Glomerular endothelial cell (primary cell): ENCODE measurements at regions not wholly inside any gene's neighbourhood (a gene's known extent, or its start where the extent isn't known, plus 50 kb on each side); places are given as distances from the start of the nearest gene placed in this dataset.

ENCODE experiments used
- DNase-seq: peaks from one replicate; pipeline ENCODE4 v3.0.0-alpha.2; 2011; ENCODE audit warnings: low read depth, low spot score; ENCODE audit errors: extremely low read depth

- DNase-seq, result no peak
Measured at GRCh38 chr16:9406038-9406712, 314.7 kb downstream of the HAPSTR1 start.

GRCh38 chr16:9407206-9407758 lies 315.8 kb downstream of the HAPSTR1 start:
- no peak for DNase-seq

DNA sequence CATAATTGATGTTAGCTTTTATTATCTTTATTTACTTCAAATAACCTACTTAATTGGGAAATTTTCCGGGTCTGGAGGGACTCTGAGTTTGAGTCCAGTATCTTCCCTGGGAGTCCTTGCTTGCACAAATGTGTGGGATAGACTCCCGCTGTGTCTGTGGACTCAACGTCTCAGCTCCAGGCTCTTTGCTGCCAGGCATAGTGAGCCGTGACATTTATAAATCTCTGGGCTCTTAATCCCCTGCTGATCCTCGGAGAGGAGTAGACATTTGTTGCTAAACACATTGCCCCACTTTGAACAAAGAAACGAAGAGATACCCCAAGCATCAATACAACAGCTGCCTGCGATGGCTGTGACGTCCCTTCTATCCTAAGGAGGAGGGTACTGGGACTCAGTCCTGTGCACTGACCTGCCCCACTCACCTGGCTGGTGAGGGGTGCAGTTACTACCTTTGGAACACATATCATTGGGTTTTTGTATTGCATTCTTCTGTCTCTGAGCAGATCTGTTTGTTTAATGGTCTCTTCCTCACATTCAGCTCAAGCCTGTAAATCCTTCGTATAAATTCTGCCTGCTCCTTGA lies 316.9 kb downstream of the HAPSTR1 start:
- no peak for DNase-seq

- no peak for DNase-seq
Measured at GRCh38 chr16:9409560-9410493, 318.4 kb downstream of the HAPSTR1 start.

DNA sequence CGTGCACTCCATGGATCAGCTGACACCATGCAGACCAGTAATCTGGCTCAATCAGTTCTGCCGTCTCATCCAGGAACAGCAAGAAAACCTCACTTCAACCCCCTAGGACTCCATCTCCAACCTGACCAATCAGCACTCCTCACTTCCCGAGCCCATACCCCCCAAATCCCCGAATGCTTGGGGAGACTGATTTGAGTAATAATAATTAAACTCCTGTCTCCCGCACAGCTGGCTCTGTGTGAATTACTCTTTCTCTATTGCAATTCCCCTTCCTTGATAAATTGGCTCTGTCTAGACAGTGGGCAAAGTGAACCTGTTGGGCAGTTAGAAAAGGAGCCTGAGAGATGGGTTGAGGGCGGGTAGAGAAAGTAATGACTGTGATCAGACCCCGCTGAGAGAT lies 320.0 kb downstream of the HAPSTR1 start:
- DNase-seq, result no peak

DNA sequence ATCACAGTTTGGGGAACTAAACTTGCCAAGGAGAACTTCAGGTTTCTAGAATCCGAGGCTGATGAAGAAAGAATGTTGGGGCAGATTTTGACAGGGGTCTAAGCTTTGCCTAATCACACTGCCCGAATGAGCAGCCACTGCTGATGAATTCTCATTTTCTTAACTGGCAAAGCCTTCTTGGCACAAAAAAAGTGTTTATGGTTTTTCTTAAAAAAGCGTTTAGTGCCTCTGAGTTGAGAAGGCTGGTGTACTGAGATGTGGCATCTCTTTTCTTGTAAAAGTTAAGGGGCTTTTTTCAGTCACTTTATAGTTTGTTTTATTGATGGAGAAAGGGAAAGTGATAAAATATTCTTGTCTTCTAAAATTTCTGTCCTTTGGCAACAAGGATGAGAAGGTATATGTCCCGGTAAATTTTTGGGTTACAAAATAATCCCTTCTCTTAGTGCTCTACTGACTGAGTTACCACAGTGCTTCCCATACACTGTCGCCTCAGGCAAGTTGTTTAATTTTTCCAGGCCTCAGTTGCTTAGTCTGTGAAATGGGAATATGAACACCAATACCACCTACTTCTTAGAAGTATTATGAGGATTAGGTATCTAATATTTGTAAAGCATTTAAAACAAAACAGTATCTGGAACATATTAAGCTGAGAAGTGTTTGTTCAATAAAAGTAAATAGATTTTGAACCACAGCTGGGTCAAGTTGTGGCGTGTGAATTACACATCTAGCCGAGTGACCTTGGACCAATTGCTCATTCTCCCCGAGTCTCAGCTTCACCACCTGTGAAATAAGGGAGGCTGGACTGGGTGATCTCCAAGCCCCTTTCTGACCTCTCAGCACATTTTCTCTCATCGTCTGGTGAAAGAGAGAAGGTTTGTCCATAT lies 320.8 kb downstream of the HAPSTR1 start:
- no peak for DNase-seq

- no peak for DNase-seq
Measured at GRCh38 chr16:9412915-9413264, 321.4 kb downstream of the HAPSTR1 start.

DNA sequence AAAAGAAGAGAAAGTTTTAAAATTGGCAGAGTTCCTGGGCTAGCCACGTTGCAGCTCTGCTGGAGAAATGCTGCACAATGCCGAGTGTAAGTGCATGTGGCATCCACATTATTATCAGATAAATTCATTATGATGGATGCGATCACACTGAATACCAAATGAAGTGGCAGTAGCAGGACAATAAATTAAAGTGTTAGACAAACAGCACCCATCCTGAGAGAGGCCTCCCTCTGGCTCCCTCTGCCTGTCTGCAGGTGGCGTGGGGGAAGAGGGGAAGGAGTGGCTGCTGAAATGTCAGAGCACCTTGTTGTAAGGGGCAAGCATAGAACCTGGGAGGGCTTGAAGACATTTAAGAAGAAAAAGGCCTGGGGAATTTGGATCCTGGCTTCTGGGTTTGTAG lies 324.1 kb downstream of the HAPSTR1 start:
- DNase-seq, result no peak

- no peak for DNase-seq
Measured at GRCh38 chr16:9417898-9418297, 326.5 kb downstream of the HAPSTR1 start.

- DNase-seq, result no peak
Measured at GRCh38 chr16:9419161-9419560, 327.7 kb downstream of the HAPSTR1 start.

DNA sequence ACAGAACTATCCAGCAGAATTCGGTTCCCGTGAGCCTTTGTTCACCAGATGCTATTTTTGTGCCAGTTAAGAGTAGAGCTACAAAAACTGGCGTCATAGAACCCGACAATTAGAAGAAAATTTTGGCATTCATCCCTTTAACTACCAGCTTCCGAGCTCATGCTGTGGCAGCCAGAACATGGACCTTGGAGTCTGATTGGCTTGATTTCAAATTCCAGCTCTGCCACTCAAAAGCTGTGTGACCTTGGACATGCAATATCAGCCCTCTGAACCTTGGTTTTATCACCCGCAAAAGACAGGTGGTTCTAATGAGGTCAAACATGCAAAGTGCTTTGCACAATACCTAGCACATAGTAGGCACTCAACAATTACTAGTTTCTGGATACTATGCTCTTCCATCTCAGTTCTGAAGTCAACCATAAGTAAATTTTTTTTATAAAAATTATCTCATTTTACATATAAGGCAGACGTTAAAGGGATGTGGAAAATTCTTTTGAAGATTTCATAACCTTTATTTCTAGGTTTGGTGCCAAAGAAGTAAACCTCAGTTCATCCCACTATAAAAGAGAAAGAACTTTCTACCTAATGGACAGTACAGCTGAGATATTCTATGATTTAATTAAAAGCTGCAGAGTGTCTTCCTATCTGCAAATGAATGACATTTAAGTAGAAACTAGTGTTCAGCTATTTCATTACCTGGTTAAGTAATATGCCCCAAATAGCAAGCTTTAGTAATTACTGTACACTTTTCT lies 331.5 kb downstream of the HAPSTR1 start:
- DNase-seq, result no peak

GRCh38 chr16:9425236-9425635 lies 333.8 kb downstream of the HAPSTR1 start:
- DNase-seq, result no peak

DNA sequence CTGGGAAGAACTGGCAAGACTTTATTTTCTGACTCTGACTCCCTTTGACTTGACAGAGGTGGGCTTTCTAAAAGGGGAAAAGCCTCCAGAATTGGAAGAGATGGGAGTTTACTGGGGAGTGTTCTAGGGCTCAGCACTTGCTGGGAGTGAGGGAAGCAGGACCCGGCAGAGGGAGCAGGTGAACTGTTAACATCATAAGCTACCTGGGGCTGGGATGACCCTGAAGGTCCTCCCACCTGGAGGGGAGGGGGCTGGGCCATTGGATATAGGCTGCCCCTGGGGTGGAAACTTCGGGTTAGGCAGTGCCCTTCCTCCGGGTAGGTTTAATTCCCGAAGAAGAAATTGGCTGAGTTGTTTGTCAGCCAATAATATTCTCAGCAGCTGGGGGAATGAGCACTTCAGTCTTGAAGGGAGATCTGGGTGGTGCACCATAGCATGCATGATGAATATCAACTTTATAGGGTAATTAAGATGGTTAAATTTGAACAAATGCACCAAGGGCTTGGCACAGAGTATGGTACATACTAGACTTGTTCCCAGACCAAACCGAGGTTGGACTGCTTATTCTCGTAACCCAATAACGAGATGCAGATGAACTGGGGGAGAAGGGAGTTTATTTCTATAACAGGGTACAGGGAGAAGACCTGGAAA lies 337.0 kb downstream of the HAPSTR1 start:
- no peak for DNase-seq

GRCh38 chr16:9429646-9430330 lies 338.3 kb downstream of the HAPSTR1 start:
- no peak for DNase-seq

GRCh38 chr16:9434659-9435058 lies 343.2 kb downstream of the HAPSTR1 start:
- no peak for DNase-seq

DNA sequence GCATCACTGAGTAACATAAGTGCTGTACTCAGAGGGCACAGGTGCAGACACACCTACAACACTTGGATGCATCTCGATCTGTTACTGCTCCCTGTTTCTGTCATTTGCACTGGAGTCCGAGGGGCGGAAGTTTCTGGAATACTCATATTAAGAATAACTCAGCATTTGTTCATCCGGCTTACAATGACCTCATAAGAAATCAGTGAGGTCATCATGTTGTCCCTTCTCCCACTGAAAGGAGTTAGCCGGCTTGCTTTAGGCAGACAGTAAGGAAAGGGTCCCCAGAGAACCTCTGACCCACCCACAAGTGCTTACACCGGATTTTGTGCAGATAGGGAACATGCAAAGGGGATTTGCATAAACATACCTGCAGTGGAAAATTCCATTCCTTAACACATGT lies 344.7 kb downstream of the HAPSTR1 start:
- no peak for DNase-seq

DNA sequence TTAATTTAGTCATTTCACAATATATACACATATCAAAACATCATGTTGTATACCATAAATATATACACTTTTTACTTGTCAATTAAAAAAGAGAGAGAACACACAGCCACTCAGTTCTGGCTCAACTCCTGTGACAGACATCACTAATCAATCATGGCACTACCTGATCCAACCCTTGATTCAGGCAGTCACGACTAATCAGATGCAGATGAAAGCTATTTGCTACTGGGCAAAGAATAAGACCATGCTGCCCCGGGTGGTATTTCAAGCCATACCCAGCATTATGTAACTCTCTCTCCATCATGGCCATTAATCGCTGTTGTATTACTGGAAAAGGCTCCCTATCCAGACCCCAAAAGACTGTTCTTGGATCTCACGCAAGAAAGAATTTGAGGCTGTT lies 345.7 kb downstream of the HAPSTR1 start:
- DNase-seq, result no peak

DNA sequence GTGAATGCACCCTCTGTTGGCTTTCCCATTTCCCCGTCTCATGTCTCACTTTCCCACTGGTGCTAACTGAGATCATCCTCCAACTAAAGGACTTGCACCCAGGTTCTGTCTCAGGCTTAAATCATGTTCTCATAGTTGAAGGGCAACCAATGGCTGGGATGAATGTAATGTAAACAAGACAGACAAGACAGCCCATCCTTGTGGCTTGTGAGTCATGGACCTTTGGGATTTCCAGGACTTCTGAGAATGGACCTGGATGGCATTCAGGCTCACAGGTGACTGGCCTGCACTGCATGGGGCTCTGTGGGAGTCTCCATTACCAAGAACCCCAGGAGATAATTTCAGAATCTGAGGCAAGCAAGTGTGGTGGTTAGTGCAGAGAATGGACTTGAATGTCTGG lies 347.5 kb downstream of the HAPSTR1 start:
- DNase-seq, result no peak

DNA sequence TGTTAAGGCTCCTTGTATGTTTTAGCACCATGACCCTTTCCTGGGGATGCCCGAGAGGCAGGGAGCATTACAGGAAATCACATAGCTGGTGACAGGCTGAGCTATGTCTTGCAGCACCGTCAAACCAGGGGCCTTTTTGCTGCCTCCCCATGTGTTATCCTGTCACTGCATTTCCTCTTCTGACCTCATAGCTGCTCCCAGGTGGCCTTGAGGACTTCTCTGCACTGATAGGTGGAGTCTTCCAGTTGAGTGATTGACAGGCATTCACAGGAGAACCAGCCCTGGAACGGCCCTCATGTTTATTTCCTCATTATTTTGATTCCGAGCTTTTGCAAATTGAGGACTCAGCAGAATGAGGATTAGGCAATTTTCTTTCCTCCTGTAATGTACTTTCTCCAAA lies 349.6 kb downstream of the HAPSTR1 start:
- no peak for DNase-seq
